ENCODE measurements at regions not wholly inside any gene's neighbourhood (a gene's known extent, or its start where the extent isn't known, plus 50 kb on each side); places are given as distances from the start of the nearest gene placed in this dataset.

DNA sequence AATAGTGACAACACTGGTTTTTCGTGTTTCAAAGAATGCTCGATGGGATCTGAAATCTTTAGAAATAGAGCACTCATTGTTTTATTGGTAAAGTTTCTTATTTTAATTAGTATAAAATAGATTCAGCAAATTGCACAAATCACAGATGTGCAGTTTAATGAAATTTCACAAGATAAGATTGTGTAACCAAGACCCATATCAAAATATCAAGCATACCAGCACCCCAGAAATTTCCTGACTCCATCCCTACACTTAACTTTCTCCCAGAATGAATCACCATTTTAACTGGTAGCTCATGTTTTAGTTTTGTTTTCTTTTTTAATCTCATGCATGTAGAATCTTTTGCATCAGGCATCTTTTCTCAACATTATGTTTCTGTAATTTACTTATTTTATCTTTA, 185.9 kb downstream of the KCNJ2 start:
- no peak for TF ChIP-seq EZH2 (IDR thresholded peaks at IDR 0.05; ENCODE audit: low read depth, low read length, severe bottlenecking)
- no peak for TF ChIP-seq CEBPB (IDR thresholded peaks at IDR 0.05; ENCODE audit: low read depth, low read length)
- TF ChIP-seq SP1 (IDR thresholded peaks at IDR 0.05; ENCODE audit: low read depth, low read length) = no peak
- TF ChIP-seq, protein P1, sequence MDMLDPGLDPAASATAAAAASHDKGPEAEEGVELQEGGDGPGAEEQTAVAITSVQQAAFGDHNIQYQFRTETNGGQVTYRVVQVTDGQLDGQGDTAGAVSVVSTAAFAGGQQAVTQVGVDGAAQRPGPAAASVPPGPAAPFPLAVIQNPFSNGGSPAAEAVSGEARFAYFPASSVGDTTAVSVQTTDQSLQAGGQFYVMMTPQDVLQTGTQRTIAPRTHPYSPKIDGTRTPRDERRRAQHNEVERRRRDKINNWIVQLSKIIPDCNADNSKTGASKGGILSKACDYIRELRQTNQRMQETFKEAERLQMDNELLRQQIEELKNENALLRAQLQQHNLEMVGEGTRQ (IDR thresholded peaks at IDR 0.05; ENCODE audit: low read length) = no peak
- TF ChIP-seq, protein P2, sequence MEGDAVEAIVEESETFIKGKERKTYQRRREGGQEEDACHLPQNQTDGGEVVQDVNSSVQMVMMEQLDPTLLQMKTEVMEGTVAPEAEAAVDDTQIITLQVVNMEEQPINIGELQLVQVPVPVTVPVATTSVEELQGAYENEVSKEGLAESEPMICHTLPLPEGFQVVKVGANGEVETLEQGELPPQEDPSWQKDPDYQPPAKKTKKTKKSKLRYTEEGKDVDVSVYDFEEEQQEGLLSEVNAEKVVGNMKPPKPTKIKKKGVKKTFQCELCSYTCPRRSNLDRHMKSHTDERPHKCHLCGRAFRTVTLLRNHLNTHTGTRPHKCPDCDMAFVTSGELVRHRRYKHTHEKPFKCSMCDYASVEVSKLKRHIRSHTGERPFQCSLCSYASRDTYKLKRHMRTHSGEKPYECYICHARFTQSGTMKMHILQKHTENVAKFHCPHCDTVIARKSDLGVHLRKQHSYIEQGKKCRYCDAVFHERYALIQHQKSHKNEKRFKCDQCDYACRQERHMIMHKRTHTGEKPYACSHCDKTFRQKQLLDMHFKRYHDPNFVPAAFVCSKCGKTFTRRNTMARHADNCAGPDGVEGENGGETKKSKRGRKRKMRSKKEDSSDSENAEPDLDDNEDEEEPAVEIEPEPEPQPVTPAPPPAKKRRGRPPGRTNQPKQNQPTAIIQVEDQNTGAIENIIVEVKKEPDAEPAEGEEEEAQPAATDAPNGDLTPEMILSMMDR (IDR thresholded peaks at IDR 0.05; ENCODE audit: control extremely low read depth in 1 of 3, insufficient read depth in 1 of 3, low read depth in 1 of 3, low read length in 3 of 3) = no peak
- no peak for TF ChIP-seq TBP (IDR thresholded peaks at IDR 0.05; ENCODE audit: low read depth, low read length)
- no peak for TF ChIP-seq JUN (IDR thresholded peaks at IDR 0.05; ENCODE audit: low read depth, low read length)
- no peak for TF ChIP-seq SRF (IDR thresholded peaks at IDR 0.05; ENCODE audit: low read depth, low read length)
- TF ChIP-seq JUND (IDR thresholded peaks at IDR 0.05; ENCODE audit: low read length) = no peak
- TF ChIP-seq YY1 (IDR thresholded peaks at IDR 0.05; ENCODE audit: low read depth, low read length) = no peak
- no peak for TF ChIP-seq HDAC2 (IDR thresholded peaks at IDR 0.05; ENCODE audit: borderline replicate concordance in 1 of 2, low read depth in 2 of 2, low read length in 2 of 2)
